SK-N-SH (cell line): ENCODE measurements at regions not wholly inside any gene's neighbourhood (a gene's known extent, or its start where the extent isn't known, plus 50 kb on each side); places are given as distances from the start of the nearest gene placed in this dataset.

Experiments
- CTCF ChIA-PET: fragments of 300-600, 350-600 bp; formaldehyde crosslinking; extraction: SDS; loops from one replicate; lab custom pipeline; 2021; lab: Yijun Ruan, JAX
- POLR2A ChIA-PET: fragments of 350-600 bp; sonication (Branson Sonifier 250); formaldehyde crosslinking; extraction: SDS; loops from one replicate; lab custom pipeline; 2020; ENCODE audit warnings: antibody characterized with exemption, inconsistent platforms; lab: Yijun Ruan, JAX
- DNase-seq: peaks from one replicate; pipeline ENCODE4 v3.0.0; 2012
- H2AFZ ChIP-seq: fragments of 200-600 bp; sonication (generic); 2 replicates; pipeline ENCODE4 v1.8.1; 2016; ENCODE audit warnings: antibody characterized with exemption, mild to moderate bottlenecking, low read depth
- H3F3A ChIP-seq: fragments of 200-600 bp; sonication (generic); replicated peaks from 2 replicates; pipeline ENCODE3; 2016; ENCODE audit warnings: antibody characterized with exemption, mild to moderate bottlenecking; ENCODE audit not compliant: insufficient read depth
- H3K27ac ChIP-seq, 2 experiments: fragments of 200-500 bp in 1 of 2; fragments of 200-600 bp in 1 of 2; sonication (Bioruptor generic) in 1 of 2; sonication (generic), shearing (Covaris generic) in 1 of 2; 2 replicates each; pipeline versions ENCODE4 v1.5.1 to v1.6.1; 2014 to 2016; ENCODE audit warnings: low read depth in 2 of 2, inconsistent platforms in 1 of 2, low read length in 1 of 2, mild to moderate bottlenecking in 1 of 2, mixed read lengths in 1 of 2
- H3K27me3 ChIP-seq: fragments of 200-600 bp; sonication (generic), shearing (Covaris generic); 2 replicates; pipeline ENCODE4 v1.6.1; 2016; ENCODE audit warnings: mixed run types; ENCODE audit not compliant: insufficient read depth
- H3K36me3 ChIP-seq, 2 experiments: fragments of 200-500 bp in 1 of 2; fragments of 200-600 bp in 1 of 2; sonication (Bioruptor generic) in 1 of 2; sonication (generic) in 1 of 2; replicated peaks in 1 of 2; 2 replicates each; pipeline versions ENCODE3 to v1.5.1; 2014 to 2016; ENCODE audit warnings: low read length in 1 of 2, mild to moderate bottlenecking in 1 of 2; ENCODE audit not compliant: insufficient read depth in 2 of 2, control insufficient read depth in 1 of 2
- H3K4me1 ChIP-seq, 2 experiments: fragments of 200-500 bp in 1 of 2; fragments of 200-600 bp in 1 of 2; sonication (Bioruptor generic) in 1 of 2; sonication (generic), shearing (Covaris generic) in 1 of 2; 2 replicates each; pipeline versions ENCODE4 v1.5.1 to v1.6.1; 2014 to 2016; ENCODE audit warnings: low read depth in 1 of 2, low read length in 1 of 2, mixed run types in 1 of 2; ENCODE audit not compliant: insufficient read depth in 2 of 2, control insufficient read depth in 1 of 2
- H3K4me2 ChIP-seq: fragments of 200-600 bp; sonication (generic), shearing (Covaris generic); 2 replicates; pipeline ENCODE4 v1.6.1; 2017; ENCODE audit warnings: mixed run types
- H3K4me3 ChIP-seq, 2 experiments: fragments of 200-500 bp in 1 of 2; fragments of 200-600 bp in 1 of 2; sonication (Bioruptor generic) in 1 of 2; sonication (generic), shearing (Covaris generic) in 1 of 2; 2 replicates each; pipeline versions ENCODE4 v1.5.1 to v1.8.1; 2014 to 2016; ENCODE audit warnings: low read depth in 2 of 2, inconsistent platforms in 1 of 2, low read length in 1 of 2, mild to moderate bottlenecking in 1 of 2, mixed read lengths in 1 of 2, moderate library complexity in 1 of 2
- H3K79me2 ChIP-seq: fragments of 200-600 bp; sonication (generic); 2 replicates; pipeline ENCODE4 v1.8.1; 2017; ENCODE audit warnings: mild to moderate bottlenecking; ENCODE audit not compliant: insufficient read depth
- H3K9ac ChIP-seq: fragments of 200-600 bp; sonication (generic); 2 replicates; pipeline ENCODE4 v1.6.1; 2017; ENCODE audit warnings: mixed run types
- H3K9me2 ChIP-seq: fragments of 200-600 bp; sonication (generic); 2 replicates; pipeline ENCODE4 v1.6.1; 2017; ENCODE audit warnings: mixed run types
- H3K9me3 ChIP-seq: fragments of 200-600 bp; sonication (generic); 2 replicates; pipeline ENCODE4 v1.6.1; 2017; ENCODE audit warnings: mixed run types, mild to moderate bottlenecking, moderate library complexity
- H4K20me1 ChIP-seq: fragments of 200-600 bp; sonication (generic); 2 replicates; pipeline ENCODE4 v1.6.1; 2017; ENCODE audit warnings: mild to moderate bottlenecking, mixed run types; ENCODE audit not compliant: insufficient read depth
- CHD2 ChIP-seq: fragments of 150-350 bp; IDR thresholded peaks from 2 replicates; pipeline ENCODE4 v1.6.1; 2018; ENCODE audit warnings: low read length; ENCODE audit not compliant: partially characterized antibody
- ELF1 ChIP-seq: IDR thresholded peaks from 2 replicates; pipeline ENCODE4 v1.4.0; 2012
- EZH2phosphoT487 ChIP-seq: fragments of 200-600 bp; sonication (generic); IDR thresholded peaks from 2 replicates; pipeline ENCODE4 v1.6.1; 2017; ENCODE audit warnings: low read depth, mixed run types, mild to moderate bottlenecking, antibody characterized with exemption, moderate library complexity, borderline replicate concordance
- FOSL2 ChIP-seq: IDR thresholded peaks from 2 replicates; pipeline ENCODE4 v1.4.0; 2012; ENCODE audit warnings: low read depth, mild to moderate bottlenecking, moderate library complexity, borderline replicate concordance
- FOXJ3 ChIP-seq: sonication (generic); formaldehyde crosslinking; IDR thresholded peaks from 2 replicates; pipeline ENCODE4 v1.5.1; 2020; ENCODE audit warnings: mild to moderate bottlenecking, missing genetic modification reagents
- FOXM1 ChIP-seq: IDR thresholded peaks from 2 replicates; pipeline ENCODE4 v1.4.0; 2012; ENCODE audit warnings: low read depth, mild to moderate bottlenecking
- GABPA ChIP-seq: IDR thresholded peaks from 2 replicates; pipeline ENCODE4 v1.4.0; 2012; ENCODE audit warnings: low read depth, mild to moderate bottlenecking
- GATA2 ChIP-seq: sonication (generic); formaldehyde crosslinking; IDR thresholded peaks from 2 replicates; pipeline ENCODE4 v1.5.0; 2020; ENCODE audit warnings: mild to moderate bottlenecking, missing genetic modification reagents
- JUND ChIP-seq: IDR thresholded peaks from 2 replicates; pipeline ENCODE4 v1.4.0; 2012
- MXI1 ChIP-seq: IDR thresholded peaks from 2 replicates; pipeline ENCODE4 v1.6.1; 2012; ENCODE audit warnings: mild to moderate bottlenecking, low read depth, low read length, improper control_type of control experiment
- NFIC ChIP-seq: IDR thresholded peaks from 2 replicates; pipeline ENCODE4 v1.4.0; 2012; ENCODE audit warnings: borderline replicate concordance
- NRF1 ChIP-seq: IDR thresholded peaks from 2 replicates; pipeline ENCODE4 v1.6.1; 2012; ENCODE audit warnings: low read depth, mild to moderate bottlenecking, low read length
- RAD21 ChIP-seq: IDR thresholded peaks from 2 replicates; pipeline ENCODE4 v1.6.1; 2012; ENCODE audit warnings: mild to moderate bottlenecking, low read length
- RCOR1 ChIP-seq: fragments of 150-350 bp; IDR thresholded peaks from 2 replicates; pipeline ENCODE4 v1.6.1; 2017; ENCODE audit warnings: antibody characterized with exemption, low read length
- REST ChIP-seq: IDR thresholded peaks from 2 replicates; pipeline ENCODE4 v1.6.1; 2012; ENCODE audit warnings: mild to moderate bottlenecking, low read depth, low read length, moderate library complexity
- RFX5 ChIP-seq: IDR thresholded peaks from 2 replicates; pipeline ENCODE4 v1.6.1; 2012; ENCODE audit warnings: mild to moderate bottlenecking, improper control_type of control experiment, low read length
- TAF1 ChIP-seq: IDR thresholded peaks from 2 replicates; pipeline ENCODE4 v1.6.1; 2012; ENCODE audit warnings: low read depth, mild to moderate bottlenecking, low read length, moderate library complexity, borderline replicate concordance
- TCF12 ChIP-seq: IDR thresholded peaks from 2 replicates; pipeline ENCODE4 v1.4.0; 2012
- TEAD4 ChIP-seq: IDR thresholded peaks from 2 replicates; pipeline ENCODE4 v1.4.0; 2012; ENCODE audit warnings: mild to moderate bottlenecking, borderline replicate concordance; ENCODE audit not compliant: insufficient read depth
- USF2 ChIP-seq: fragments of 150-350 bp; IDR thresholded peaks from 2 replicates; pipeline ENCODE4 v1.6.1; 2017; ENCODE audit warnings: antibody characterized with exemption, low read length, low read depth, borderline replicate concordance
- WGBS: methylation state at CpG from one replicate; pipeline ENCODE4 v1.1.6; 2017; ENCODE audit warnings: low lambda C conversion rate; 5-methylcytosine and 5-hydroxymethylcytosine counted together
- TF ChIP-seq, protein P1 (sequence below): IDR thresholded peaks from 2 replicates; pipeline ENCODE4 v1.4.0; 2012; ENCODE audit warnings: low read depth
- TF ChIP-seq, protein P2 (sequence below): IDR thresholded peaks from 2 replicates; pipeline ENCODE4 v1.4.0; 2012; ENCODE audit warnings: low read depth, borderline replicate concordance

DNA sequence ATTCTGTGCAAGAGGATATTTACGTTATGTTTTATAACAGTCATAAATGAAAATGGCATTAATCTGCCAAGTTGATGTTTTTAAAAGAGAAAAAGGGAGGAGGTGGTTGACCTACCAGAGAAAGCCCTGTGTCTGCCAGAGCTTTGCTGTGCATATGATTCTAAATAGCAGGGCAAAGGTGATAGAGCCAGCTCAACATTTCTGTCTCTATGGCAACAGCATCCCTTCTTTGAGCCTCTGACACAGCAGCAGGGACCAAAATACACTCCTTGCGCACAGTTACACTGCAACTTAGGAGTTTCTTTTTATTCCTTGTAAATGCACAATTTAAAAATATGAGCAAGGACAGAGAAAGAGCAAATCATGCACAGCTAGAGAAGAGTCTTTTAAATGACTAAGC is 133.3 kb upstream of the RAI2 start (continued):
- TF ChIP-seq REST: no peak
- TF ChIP-seq, protein P1, sequence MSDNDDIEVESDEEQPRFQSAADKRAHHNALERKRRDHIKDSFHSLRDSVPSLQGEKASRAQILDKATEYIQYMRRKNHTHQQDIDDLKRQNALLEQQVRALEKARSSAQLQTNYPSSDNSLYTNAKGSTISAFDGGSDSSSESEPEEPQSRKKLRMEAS: no peak
- TF ChIP-seq JUND: no peak
- no peak for TF ChIP-seq FOXM1
- no peak for TF ChIP-seq USF2
- no peak for TF ChIP-seq EZH2phosphoT487
- no peak for TF ChIP-seq RFX5
- no peak for TF ChIP-seq FOSL2

GRCh38 chrX:17993062-17993461 is 132.0 kb upstream of the RAI2 start:
- Histone ChIP-seq H2AFZ (no peak overlapping the region), H4K20me1 (no peaks in the 10 kb centered on the region), H3K9me3 (no peaks in the 10 kb centered on the region), H3K4me3 (no peak overlapping the region), H3K4me1 (no peaks in the 10 kb centered on the region), H3K27ac (no peak overlapping the region), H3K9me2 (no peaks in the 10 kb centered on the region), H3K27me3 (no peaks in the 10 kb centered on the region), H3K4me2 (no peak overlapping the region), H3K9ac (no peak overlapping the region), H3F3A (no peaks in the 10 kb centered on the region), H3K79me2 (no peaks in the 10 kb centered on the region), H3K36me3 (no peaks in the 10 kb centered on the region)
- DNase-seq: no peak
- 18% methylated on average over 3 of the region's 3 CpGs for WGBS
- ChIA-PET CTCF (no interaction called here), POLR2A (no interaction called here)
- no peak for TF ChIP-seq RCOR1
- TF ChIP-seq RFX5: no peak
- TF ChIP-seq TEAD4: no peak
- no peak for TF ChIP-seq FOXJ3
- TF ChIP-seq, protein P2, sequence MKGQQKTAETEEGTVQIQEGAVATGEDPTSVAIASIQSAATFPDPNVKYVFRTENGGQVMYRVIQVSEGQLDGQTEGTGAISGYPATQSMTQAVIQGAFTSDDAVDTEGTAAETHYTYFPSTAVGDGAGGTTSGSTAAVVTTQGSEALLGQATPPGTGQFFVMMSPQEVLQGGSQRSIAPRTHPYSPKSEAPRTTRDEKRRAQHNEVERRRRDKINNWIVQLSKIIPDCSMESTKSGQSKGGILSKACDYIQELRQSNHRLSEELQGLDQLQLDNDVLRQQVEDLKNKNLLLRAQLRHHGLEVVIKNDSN: no peak
- no peak for TF ChIP-seq MXI1
- no peak for TF ChIP-seq NRF1
- no peak for TF ChIP-seq JUND
- no peak for TF ChIP-seq TCF12
- TF ChIP-seq REST: no peak
- TF ChIP-seq ELF1: no peak
- TF ChIP-seq RAD21: no peak
- TF ChIP-seq FOXM1: no peak
- no peak for TF ChIP-seq NFIC
- no peak for TF ChIP-seq TAF1
- TF ChIP-seq GABPA: no peak
- TF ChIP-seq CHD2: no peak
- TF ChIP-seq GATA2: no peak
